SKM-1 (cell line): ENCODE measurements at regions not wholly inside any gene's neighbourhood (a gene's known extent, or its start where the extent isn't known, plus 50 kb on each side); places are given as distances from the start of the nearest gene placed in this dataset.

Experiments
- DNase-seq: peaks from one replicate; lab custom pipeline; 2025; ENCODE audit not compliant: unreplicated experiment; lab: John Stamatoyannopoulos, UW

GRCh38 chr4:96521046-96521536 is 681.2 kb downstream of the PDHA2 start:
- DNase-seq: no peak

- DNase-seq: no peak
These were observed 683.7 kb downstream of the PDHA2 start for GRCh38 chr4:96523611-96524010.

GRCh38 chr4:96524311-96524875 is 684.5 kb downstream of the PDHA2 start:
- no peak for DNase-seq

GRCh38 chr4:96525898-96526297 is 686.0 kb downstream of the PDHA2 start:
- DNase-seq: no peak

GRCh38 chr4:96526625-96527024 is 686.7 kb downstream of the PDHA2 start:
- no peak for DNase-seq

- no peak for DNase-seq
These were observed 691.9 kb downstream of the PDHA2 start for GRCh38 chr4:96531836-96532235.

GRCh38 chr4:96543346-96543745 is 703.5 kb downstream of the PDHA2 start:
- no peak for DNase-seq

- no peak for DNase-seq
These were observed 718.6 kb downstream of the PDHA2 start for GRCh38 chr4:96558466-96558865.

- DNase-seq: no peak
These were observed 726.9 kb downstream of the PDHA2 start for GRCh38 chr4:96566755-96567154.

- DNase-seq: no peak
These were observed 745.4 kb downstream of the PDHA2 start for GRCh38 chr4:96585304-96585703.

GRCh38 chr4:96593422-96593821 is 753.5 kb downstream of the PDHA2 start:
- no peak for DNase-seq

GRCh38 chr4:96598465-96598864 is 758.6 kb downstream of the PDHA2 start:
- DNase-seq: no peak

- DNase-seq: no peak
These were observed 759.9 kb downstream of the PDHA2 start for GRCh38 chr4:96599752-96600151.

- no peak for DNase-seq
These were observed 762.8 kb downstream of the PDHA2 start for GRCh38 chr4:96602661-96603060.

GRCh38 chr4:96603641-96604040 is 763.7 kb downstream of the PDHA2 start:
- no peak for DNase-seq

- no peak for DNase-seq
These were observed 766.6 kb downstream of the PDHA2 start for GRCh38 chr4:96606451-96606850.

GRCh38 chr4:96626023-96626422 is 786.1 kb downstream of the PDHA2 start:
- no peak for DNase-seq

- no peak for DNase-seq
These were observed 790.9 kb downstream of the PDHA2 start for GRCh38 chr4:96630839-96631238.

- no peak for DNase-seq
These were observed 798.1 kb downstream of the PDHA2 start for GRCh38 chr4:96637971-96638412.

GRCh38 chr4:96639932-96640331 is 800.0 kb downstream of the PDHA2 start:
- DNase-seq: no peak

- no peak for DNase-seq
These were observed 802.6 kb downstream of the PDHA2 start for GRCh38 chr4:96642490-96642889.

- DNase-seq: no peak
These were observed 806.3 kb downstream of the PDHA2 start for GRCh38 chr4:96646146-96646545.

GRCh38 chr4:96649536-96649935 is 809.6 kb downstream of the PDHA2 start:
- no peak for DNase-seq
